Activated T-cell treated with anti-CD3 and anti-CD28 coated beads for 1 hour (primary cell): ENCODE measurements at regions not wholly inside any gene's neighbourhood (a gene's known extent, or its start where the extent isn't known, plus 50 kb on each side); places are given as distances from the start of the nearest gene placed in this dataset.

Experiments used
- DNase-seq: peaks from one replicate; pipeline ENCODE4 v3.0.0-alpha.2; 2020; ENCODE audit warnings: low read depth

DNA sequence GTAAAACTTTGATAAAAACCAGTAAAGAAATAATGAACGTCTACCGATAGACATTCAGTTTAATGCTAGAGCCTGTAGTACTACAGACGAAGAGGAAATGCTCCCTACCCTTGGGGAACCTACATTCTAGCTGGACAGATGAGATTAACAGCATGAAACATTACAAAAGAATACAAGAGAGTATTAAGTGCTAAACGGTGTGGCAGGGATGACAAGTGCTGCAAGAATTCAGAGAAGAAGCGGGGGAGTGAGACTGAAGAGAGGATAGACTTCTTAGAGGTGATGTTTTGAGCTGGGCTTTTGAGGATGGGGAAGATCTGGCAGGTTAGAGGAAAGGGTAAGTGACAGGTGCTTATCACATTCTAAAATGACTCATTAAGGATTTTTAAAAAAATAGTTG, 52.6 kb upstream of the ESX1 start:
- no peak for DNase-seq

DNA sequence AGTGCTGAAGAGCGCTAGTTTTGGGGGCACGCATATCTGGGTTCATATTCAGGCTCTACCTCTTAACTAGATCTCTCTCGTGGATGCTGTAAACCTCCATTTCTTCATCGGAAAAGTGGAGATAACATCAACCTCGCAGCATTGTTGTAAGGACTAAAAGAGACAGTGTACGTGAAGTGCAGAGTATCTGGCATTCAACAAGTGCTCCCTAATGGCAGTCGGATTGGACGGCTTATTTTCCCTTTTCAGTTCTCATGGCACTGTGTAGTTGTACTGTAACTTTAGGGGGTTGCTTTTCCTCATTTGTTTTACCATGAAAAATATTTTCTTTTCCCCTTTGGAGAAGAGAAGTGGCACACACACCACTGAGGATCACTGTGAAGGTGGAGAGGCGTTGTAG, 51.4 kb upstream of the ESX1 start:
- DNase-seq: no peak
